HFFc6 (cell line): ENCODE measurements at regions not wholly inside any gene's neighbourhood (a gene's known extent, or its start where the extent isn't known, plus 50 kb on each side); places are given as distances from the start of the nearest gene placed in this dataset.

Source experiments
- DNase-seq: peaks from one replicate; pipeline ENCODE4 v3.0.0-alpha.2; 2018
- H3K27ac Mint-ChIP-seq: 2 replicates; pipeline ENCODE4 v1.8.0; 2020; ENCODE audit warnings: mild to moderate bottlenecking, mixed read lengths
- H3K27me3 Mint-ChIP-seq: 2 replicates; pipeline ENCODE4 v1.8.0; 2021; ENCODE audit warnings: mild to moderate bottlenecking, moderate library complexity, mixed read lengths; ENCODE audit not compliant: insufficient read depth
- H3K36me3 Mint-ChIP-seq: 2 replicates; pipeline ENCODE4 v1.8.0; 2021; ENCODE audit warnings: low read depth, mixed read lengths
- H3K4me1 Mint-ChIP-seq: 2 replicates; pipeline ENCODE4 v1.8.0; 2020; ENCODE audit warnings: low read depth, mixed read lengths
- H3K4me3 Mint-ChIP-seq: 2 replicates; pipeline ENCODE4 v1.8.0; 2020; ENCODE audit warnings: mild to moderate bottlenecking, moderate library complexity, mixed read lengths
- H3K9me3 Mint-ChIP-seq: 2 replicates; pipeline ENCODE4 v1.8.0; 2020; ENCODE audit warnings: mild to moderate bottlenecking, mixed read lengths
- TF ChIP-seq, protein P1 (sequence below): fragments of 200-600 bp; sonication (generic); IDR thresholded peaks from 2 replicates; pipeline ENCODE4 v1.5.0; 2021; ENCODE audit warnings: antibody characterized with exemption, mild to moderate bottlenecking

DNA sequence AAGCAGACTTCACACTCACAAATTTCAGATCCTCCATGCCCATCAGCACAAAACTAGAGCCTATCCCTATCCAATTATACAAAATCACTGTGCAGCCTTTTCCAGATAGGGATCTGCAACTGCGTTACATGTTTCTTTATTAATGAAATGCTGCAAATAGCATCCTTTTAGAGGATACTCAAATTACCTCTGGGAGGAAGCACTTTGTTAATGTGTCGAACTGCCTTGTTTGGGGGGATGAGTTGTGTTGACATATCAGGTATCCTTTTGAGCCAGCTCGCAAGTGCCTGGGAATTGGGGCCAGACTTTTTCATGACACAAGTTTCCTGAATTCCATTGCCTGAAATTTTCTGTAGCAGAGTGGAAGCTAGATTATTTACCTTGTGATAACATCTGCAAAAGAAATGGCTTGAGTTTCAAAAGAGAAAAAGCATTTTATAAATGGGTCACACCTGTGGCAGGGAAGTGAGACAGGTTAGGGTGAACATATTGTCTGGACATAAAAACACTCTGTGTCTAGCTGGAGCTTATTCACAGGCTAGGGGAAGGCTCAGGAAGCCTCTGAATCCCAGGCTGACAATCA is 299.1 kb upstream of the MTNR1B start:
- Mint-ChIP-seq H3K36me3 (no peaks in the 10 kb centered on the region), H3K27me3 (no peaks in the 10 kb centered on the region; the same call in 1 of the 2 replicates), H3K9me3 (peaks cover 33% of the 10 kb centered on the region), H3K4me1 (no peaks in the 10 kb centered on the region), H3K4me3 (no peak overlapping the region), H3K27ac (no peak overlapping the region)
- DNase-seq = no peak
- TF ChIP-seq, protein P1, sequence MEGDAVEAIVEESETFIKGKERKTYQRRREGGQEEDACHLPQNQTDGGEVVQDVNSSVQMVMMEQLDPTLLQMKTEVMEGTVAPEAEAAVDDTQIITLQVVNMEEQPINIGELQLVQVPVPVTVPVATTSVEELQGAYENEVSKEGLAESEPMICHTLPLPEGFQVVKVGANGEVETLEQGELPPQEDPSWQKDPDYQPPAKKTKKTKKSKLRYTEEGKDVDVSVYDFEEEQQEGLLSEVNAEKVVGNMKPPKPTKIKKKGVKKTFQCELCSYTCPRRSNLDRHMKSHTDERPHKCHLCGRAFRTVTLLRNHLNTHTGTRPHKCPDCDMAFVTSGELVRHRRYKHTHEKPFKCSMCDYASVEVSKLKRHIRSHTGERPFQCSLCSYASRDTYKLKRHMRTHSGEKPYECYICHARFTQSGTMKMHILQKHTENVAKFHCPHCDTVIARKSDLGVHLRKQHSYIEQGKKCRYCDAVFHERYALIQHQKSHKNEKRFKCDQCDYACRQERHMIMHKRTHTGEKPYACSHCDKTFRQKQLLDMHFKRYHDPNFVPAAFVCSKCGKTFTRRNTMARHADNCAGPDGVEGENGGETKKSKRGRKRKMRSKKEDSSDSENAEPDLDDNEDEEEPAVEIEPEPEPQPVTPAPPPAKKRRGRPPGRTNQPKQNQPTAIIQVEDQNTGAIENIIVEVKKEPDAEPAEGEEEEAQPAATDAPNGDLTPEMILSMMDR = no peak

- no peak overlapping the region for H3K27ac Mint-ChIP-seq
- H3K4me1 Mint-ChIP-seq = no peaks in the 10 kb centered on the region
- H3K9me3 Mint-ChIP-seq = peaks cover 26% of the 10 kb centered on the region
- DNase-seq = no peak
- no peak overlapping the region for H3K4me3 Mint-ChIP-seq
- TF ChIP-seq, protein P1 = no peak
- H3K27me3 Mint-ChIP-seq = no peaks in the 10 kb centered on the region; the same call in 1 of the 2 replicates
- no peaks in the 10 kb centered on the region for H3K36me3 Mint-ChIP-seq
Measured at GRCh38 chr11:92671081-92671480, 298.4 kb upstream of the MTNR1B start.

- H3K27ac Mint-ChIP-seq = no peak overlapping the region
- H3K4me3 Mint-ChIP-seq = no peak overlapping the region
- no peaks in the 10 kb centered on the region for H3K36me3 Mint-ChIP-seq
- H3K27me3 Mint-ChIP-seq = no peaks in the 10 kb centered on the region
- no peaks in the 10 kb centered on the region for H3K4me1 Mint-ChIP-seq
- TF ChIP-seq, protein P1 = no peak
- no peak for DNase-seq
- H3K9me3 Mint-ChIP-seq = peaks cover 21% of the 10 kb centered on the region
Measured at GRCh38 chr11:92675303-92675702, 294.1 kb upstream of the MTNR1B start.

DNA sequence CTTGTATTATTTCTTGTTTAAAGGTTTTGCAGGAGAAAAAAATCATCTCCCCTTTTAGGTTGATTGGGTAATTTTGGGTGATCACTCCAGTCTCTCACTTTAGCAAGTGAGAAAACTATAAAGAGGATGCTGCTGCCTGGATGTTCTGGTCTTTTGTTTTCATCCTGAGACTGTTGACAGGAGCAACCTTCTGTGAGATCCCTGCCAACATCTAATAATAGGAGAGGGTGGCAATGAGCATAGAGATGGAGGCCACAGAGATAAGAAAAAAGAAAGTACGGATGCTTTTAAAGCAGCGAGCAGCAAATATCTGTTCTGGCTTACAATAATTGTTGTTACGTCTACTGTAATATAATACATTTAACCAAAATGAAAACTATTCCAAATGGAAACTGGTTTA is 293.6 kb upstream of the MTNR1B start:
- peaks cover 23% of the 10 kb centered on the region for H3K9me3 Mint-ChIP-seq
- H3K4me1 Mint-ChIP-seq = no peaks in the 10 kb centered on the region
- H3K27ac Mint-ChIP-seq = no peak overlapping the region
- no peak overlapping the region for H3K4me3 Mint-ChIP-seq
- no peak for DNase-seq
- no peaks in the 10 kb centered on the region for H3K36me3 Mint-ChIP-seq
- TF ChIP-seq, protein P1 = no peak
- H3K27me3 Mint-ChIP-seq = no peaks in the 10 kb centered on the region

GRCh38 chr11:92678008-92678611 is 291.3 kb upstream of the MTNR1B start:
- TF ChIP-seq, protein P1 = no peak
- Mint-ChIP-seq H3K27ac (no peak overlapping the region), H3K36me3 (no peaks in the 10 kb centered on the region), H3K4me3 (no peak overlapping the region), H3K4me1 (no peaks in the 10 kb centered on the region), H3K27me3 (no peaks in the 10 kb centered on the region), H3K9me3 (peaks cover 30% of the 10 kb centered on the region)
- no peak for DNase-seq
